Adrenal gland (tissue), 9 donors: ENCODE measurements at regions not wholly inside any gene's neighbourhood (a gene's known extent, or its start where the extent isn't known, plus 50 kb on each side); places are given as distances from the start of the nearest gene placed in this dataset.

ENCODE experiments used
- DNase-seq, 7 donors: peaks; one replicate each; pipeline ENCODE4 v3.0.0-alpha.2; 2019 to 2020
- H3K27ac ChIP-seq, 5 donors: fragments of 200-600 bp; sonication (generic) in 4 of 5; 1 replicate in 3 of 5; 2 replicates in 2 of 5; pipeline versions ENCODE4 v1.5.1 to v1.8.0; 2016 to 2020; ENCODE audit warnings: mild to moderate bottlenecking in 1 of 5
- H3K27me3 ChIP-seq: fragments of 200-600 bp; 2 replicates; pipeline ENCODE4 v1.8.0; 2021
- H3K36me3 ChIP-seq, 2 donors: fragments of 200-600 bp; replicated peaks in 1 of 2; 1 replicate in 1 of 2; 2 replicates in 1 of 2; pipeline versions ENCODE4 v1.5.1 to v1.8.0; 2018 to 2022
- H3K4me1 ChIP-seq, 2 donors: fragments of 200-600 bp; replicated peaks in 1 of 2; 1 replicate in 1 of 2; 2 replicates in 1 of 2; pipeline versions ENCODE4 v1.5.1 to v1.8.0; 2018 to 2021
- H3K4me3 ChIP-seq, 4 donors: fragments of 200-600 bp; sonication (generic) in 3 of 4; one replicate each; pipeline ENCODE4 v1.5.1; 2016 to 2018
- H3K9me3 ChIP-seq, 3 donors: fragments of 200-600 bp; sonication (generic) in 1 of 3; replicated peaks in 1 of 3; 1 replicate in 2 of 3; 2 replicates in 1 of 3; pipeline versions ENCODE4 v1.5.1 to v1.8.0; 2016 to 2021
- CTCF ChIP-seq, 6 experiments: fragments of 450-650 bp in 4 of 6; fragments of 200-600 bp in 2 of 6; sonication (generic) in 1 of 6; IDR thresholded peaks; 1 replicate in 5 of 6; 2 replicates in 1 of 6; pipeline versions ENCODE4 v1.5.1 to v1.8.0; 2016 to 2021; ENCODE audit warnings: antibody characterized with exemption in 6 of 6, mild to moderate bottlenecking in 2 of 6, moderate library complexity in 1 of 6
- POLR2A ChIP-seq, 2 donors: fragments of 450-650 bp; IDR thresholded peaks; one replicate each; pipeline ENCODE4 v1.6.1; 2017; ENCODE audit warnings: antibody characterized with exemption in 2 of 2, mild to moderate bottlenecking in 2 of 2, moderate library complexity in 1 of 2
- whole genome bisulfite sequencing, 4 donors: extraction: QIAGEN DNeasy Blood & Tissue Kit in 2 of 4; methylation state at CpG; one replicate each; pipeline versions ENCODE4 v1.1.5 to v1.1.7; 2013 to 2017; 5-methylcytosine and 5-hydroxymethylcytosine counted together
- intact Hi-C, 2 donors: fragments of 100-400 bp; cut with DNase I; formaldehyde crosslinking; loops; one replicate each; pipeline versions ENCODE4 v1.14.1 to v1.15.0; 2022 to 2023
- donor health status: healthy with polysubstance abuse.
- donor health status: Bipolar disorder and iron deficiency.
- donor health status: DM: yes; HTN: yes; CAD: no.
- donor health status: DM: no; HTN: no; CAD: no.
- donor health status: DM: no; HTN: no; CAD: no.

- no peaks in the 10 kb centered on the region for H3K4me1 ChIP-seq
- H3K27ac ChIP-seq: no peak overlapping the region
- H3K27me3 ChIP-seq: no peaks in the 10 kb centered on the region
- WGBS, 4 donors: 53 to 63% (median 53%) methylated on average over 2 of the region's 2 CpGs
- H3K9me3 ChIP-seq: no peaks in the 10 kb centered on the region
- no peak for DNase-seq
- TF ChIP-seq CTCF (IDR thresholded peaks at IDR 0.05): no peak
- no peak for TF ChIP-seq POLR2A (IDR thresholded peaks at IDR 0.05)
- no peak overlapping the region for H3K4me3 ChIP-seq
- no peaks in the 10 kb centered on the region for H3K36me3 ChIP-seq
- intact Hi-C loops: no loop called here
These were observed 89.6 kb upstream of the KCTD1 start for GRCh38 chr18:26637983-26638382.

- Histone ChIP-seq H3K36me3 (no peaks in the 10 kb centered on the region), H3K4me3 (no peak overlapping the region), H3K9me3 (no peaks in the 10 kb centered on the region), H3K4me1 (no peaks in the 10 kb centered on the region), H3K27ac (no peak overlapping the region), H3K27me3 (no peaks in the 10 kb centered on the region)
- DNase-seq: no peak
- intact Hi-C loops: no loop called here
- TF ChIP-seq CTCF (IDR thresholded peaks at IDR 0.05) (no peak), POLR2A (IDR thresholded peaks at IDR 0.05) (no peak)
- WGBS, 4 donors: 80 to 83% (median 82%) methylated on average over 8 of the region's 8 CpGs
These were observed 89.0 kb upstream of the KCTD1 start for GRCh38 chr18:26637324-26637723.

- Histone ChIP-seq H3K4me1 (no peaks in the 10 kb centered on the region), H3K27me3 (no peaks in the 10 kb centered on the region), H3K36me3 (no peaks in the 10 kb centered on the region), H3K9me3 (no peaks in the 10 kb centered on the region), H3K27ac (no peak overlapping the region), H3K4me3 (no peak overlapping the region)
- no peak for TF ChIP-seq POLR2A (IDR thresholded peaks at IDR 0.05)
- TF ChIP-seq CTCF (IDR thresholded peaks at IDR 0.05): no peak
- WGBS, 4 donors: 74 to 93% (median 87%) methylated on average over 3 to 4 of the region's 4 CpGs
- no peak for DNase-seq
- intact Hi-C loops: no loop called here
These were observed 87.1 kb upstream of the KCTD1 start for GRCh38 chr18:26635466-26635865.

GRCh38 chr18:26634631-26635030, 86.3 kb upstream of the KCTD1 start:
- no peaks in the 10 kb centered on the region for H3K27me3 ChIP-seq
- no peaks in the 10 kb centered on the region for H3K36me3 ChIP-seq
- H3K4me3 ChIP-seq: no peak overlapping the region
- 76 to 83% (median 78%) methylated on average over 4 of the region's 4 CpGs for WGBS, 4 donors
- no peaks in the 10 kb centered on the region for H3K4me1 ChIP-seq
- TF ChIP-seq POLR2A (IDR thresholded peaks at IDR 0.05) (no peak), CTCF (IDR thresholded peaks at IDR 0.05) (no peak)
- DNase-seq: no peak
- no peak overlapping the region for H3K27ac ChIP-seq
- H3K9me3 ChIP-seq: no peaks in the 10 kb centered on the region
- intact Hi-C loops: no loop called here
